H4 (cell line): ENCODE measurements at regions not wholly inside any gene's neighbourhood (a gene's known extent, or its start where the extent isn't known, plus 50 kb on each side); places are given as distances from the start of the nearest gene placed in this dataset.

Source experiments
- DNase-seq: peaks from one replicate; pipeline ENCODE4 v3.0.0-alpha.2; 2015; ENCODE audit warnings: low spot score

DNA sequence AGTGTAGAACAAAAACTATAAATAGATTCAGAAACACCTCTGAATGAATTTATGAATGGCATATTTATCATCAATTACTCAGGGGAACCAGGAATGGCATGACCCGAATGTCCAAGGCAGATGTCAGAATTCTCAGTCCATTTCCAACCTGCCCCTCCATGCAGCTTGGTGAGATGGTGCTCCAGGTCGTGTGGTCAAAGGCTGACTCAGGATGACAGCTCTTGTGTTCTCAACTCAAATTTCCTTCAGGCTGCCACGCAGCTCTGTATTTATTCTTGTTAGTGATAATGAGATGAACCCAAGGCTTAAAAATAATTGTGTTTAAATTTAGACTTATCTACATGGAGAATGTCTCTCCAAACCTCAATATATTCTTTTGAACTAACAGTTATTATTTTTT, 146.9 kb downstream of the METTL4 start:
- no peak for DNase-seq

DNA sequence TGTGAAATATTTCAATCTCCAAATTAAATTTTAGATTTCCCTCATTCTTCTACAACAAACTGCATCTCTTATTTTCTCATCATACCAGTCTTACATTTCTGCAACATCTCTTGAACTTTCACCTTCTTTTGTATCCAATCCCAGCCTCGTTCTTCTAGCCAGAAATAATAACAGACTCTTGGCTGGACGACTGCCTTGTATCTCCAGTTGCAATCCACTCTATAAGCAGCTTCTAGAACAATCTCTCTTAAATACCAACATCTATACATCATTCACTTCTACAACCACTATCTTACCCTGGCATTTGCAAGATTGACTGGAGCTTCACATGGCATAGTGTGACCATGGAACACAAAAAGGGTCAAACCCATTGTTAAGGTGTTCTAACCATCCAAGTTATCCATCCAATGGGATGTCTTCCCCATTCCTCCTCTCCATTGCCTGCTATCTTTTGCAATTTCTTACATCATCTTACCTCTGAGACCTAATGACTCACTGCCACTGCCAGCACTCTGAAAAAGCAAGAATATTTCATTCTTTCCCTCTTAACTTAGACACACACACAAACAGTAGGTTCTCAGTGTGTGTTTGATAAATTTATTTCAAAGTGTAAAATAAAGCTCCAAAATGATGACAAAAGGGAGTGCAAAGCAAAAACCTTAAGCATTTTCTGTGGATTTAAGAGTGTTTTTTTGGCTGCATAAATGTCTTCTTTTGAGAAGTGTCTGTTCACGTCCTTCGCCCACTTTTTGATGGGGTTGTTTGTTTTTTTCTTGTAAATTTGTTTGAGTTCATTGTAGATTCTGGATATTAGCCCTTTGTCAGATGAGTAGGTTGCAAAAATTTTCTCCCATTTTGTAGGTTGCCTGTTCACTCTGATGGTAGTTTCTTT, 145.6 kb downstream of the METTL4 start:
- no peak for DNase-seq

DNA sequence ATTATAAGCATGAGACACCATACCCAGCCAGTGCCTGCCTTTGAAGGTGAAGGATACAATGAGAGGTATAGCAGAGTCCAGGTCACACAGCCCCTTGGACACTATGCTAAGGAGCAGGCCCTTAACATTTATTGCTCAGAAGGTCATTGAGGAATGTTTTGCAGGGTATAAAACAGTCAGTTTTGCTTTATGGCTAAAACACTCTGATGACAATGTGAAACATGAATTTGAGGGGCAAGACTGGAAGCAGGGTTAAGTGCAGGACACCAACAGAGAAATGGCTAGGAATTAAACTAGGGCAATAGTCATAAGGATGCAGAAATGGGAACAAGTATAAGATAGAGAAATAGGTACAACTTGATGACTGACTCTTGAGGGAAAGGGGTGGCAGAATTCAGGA, 141.1 kb downstream of the METTL4 start:
- no peak for DNase-seq

DNA sequence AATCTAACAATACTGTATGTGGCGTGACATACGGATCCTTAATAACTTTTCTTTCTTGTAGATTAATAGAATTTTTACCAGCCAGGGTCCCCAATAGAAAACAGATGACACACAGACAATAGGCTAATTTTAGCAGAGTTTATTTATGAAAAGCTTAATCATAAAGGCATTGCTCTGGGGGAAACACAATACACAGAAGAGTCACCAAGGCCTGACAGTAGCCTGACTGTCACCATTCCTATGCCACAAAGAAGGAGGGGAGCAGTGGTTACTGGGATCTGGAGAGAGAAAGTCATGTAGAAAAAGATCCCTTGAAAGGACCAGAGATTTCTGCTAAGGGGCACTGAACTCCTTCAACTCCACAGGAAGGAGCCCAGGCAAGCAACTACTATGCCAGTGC, 139.5 kb downstream of the METTL4 start:
- DNase-seq = no peak

DNA sequence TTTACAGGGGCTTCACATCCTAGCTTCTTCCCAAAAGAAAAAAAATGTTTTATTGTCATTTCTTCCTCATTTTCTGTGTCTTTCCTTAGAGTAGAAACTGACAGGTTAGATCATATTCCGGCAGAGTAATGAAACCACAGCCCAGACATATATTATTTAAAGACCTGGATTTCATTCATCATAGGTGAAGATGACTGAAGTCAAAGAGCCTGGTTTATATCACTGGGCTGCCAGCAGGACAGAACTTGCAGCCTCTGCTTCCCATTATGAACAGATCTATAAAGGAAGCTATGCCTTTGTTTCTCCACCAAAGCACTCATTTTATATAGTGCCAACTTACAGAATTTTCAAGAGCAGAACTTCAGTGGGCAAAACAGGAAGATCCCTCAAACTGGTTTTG, 137.9 kb downstream of the METTL4 start:
- DNase-seq = no peak

DNA sequence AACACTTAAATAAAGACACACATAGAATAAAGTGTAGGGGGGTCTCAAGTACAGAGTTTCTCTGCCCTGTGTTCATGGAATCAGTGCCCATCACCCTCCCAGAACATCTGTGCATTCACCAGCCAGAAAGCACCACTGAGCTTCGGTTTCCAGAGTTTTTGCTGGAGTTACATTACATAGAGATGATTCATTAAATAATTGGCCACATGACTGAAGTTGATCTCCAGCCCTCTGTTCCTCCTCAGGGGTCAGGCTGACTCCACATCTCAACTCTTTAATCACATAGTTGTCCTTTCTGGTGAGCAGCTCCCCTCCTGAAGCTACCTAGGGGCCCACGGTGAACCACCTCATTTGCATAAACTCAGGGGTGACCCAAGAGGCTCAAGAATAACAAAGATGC, 129.8 kb downstream of the METTL4 start:
- DNase-seq = no peak

DNA sequence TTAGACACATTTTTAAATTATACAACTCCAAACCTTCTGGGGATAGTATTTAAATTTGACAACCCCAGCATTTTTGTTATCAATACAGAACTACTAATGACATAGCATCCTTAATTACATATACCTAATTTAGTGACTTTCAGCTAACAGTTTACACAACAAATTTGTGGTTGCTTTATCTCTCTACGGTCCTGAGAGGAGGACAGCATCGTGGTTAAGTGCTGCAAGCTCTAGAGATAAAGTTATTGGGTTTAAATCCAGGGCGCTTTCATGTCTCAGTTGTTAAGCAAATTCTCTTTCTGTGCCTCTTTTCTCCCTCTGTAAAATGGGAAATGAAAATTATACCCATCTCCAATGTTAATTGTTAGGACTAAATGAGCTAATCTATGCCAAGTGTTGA, 129.3 kb downstream of the METTL4 start:
- no peak for DNase-seq

DNA sequence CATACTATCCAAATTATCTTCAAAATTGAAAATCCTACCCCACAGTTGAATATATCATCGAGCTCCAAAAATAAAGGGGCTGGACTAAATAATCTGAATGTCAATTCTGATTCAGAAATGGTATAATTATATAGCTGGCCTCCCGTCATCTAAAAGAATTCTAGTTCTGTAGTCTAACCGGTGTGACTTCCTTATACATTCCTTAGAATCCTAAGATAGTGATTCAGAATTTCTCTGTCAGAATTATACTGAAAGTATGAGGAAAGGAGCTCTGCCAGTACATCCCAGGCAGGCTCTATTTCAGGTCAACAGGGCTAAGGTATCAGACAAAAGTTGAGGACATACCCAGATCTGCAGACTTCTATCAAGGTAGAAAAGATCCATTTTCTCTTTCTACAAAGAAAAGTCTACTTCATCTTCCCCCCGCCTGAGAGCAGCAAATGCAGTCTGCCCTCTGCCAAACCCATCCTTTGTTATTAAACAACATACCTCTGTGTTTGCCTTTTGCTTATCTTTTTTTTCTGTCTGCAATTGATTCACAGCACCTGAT, 128.5 kb downstream of the METTL4 start:
- DNase-seq = no peak

DNA sequence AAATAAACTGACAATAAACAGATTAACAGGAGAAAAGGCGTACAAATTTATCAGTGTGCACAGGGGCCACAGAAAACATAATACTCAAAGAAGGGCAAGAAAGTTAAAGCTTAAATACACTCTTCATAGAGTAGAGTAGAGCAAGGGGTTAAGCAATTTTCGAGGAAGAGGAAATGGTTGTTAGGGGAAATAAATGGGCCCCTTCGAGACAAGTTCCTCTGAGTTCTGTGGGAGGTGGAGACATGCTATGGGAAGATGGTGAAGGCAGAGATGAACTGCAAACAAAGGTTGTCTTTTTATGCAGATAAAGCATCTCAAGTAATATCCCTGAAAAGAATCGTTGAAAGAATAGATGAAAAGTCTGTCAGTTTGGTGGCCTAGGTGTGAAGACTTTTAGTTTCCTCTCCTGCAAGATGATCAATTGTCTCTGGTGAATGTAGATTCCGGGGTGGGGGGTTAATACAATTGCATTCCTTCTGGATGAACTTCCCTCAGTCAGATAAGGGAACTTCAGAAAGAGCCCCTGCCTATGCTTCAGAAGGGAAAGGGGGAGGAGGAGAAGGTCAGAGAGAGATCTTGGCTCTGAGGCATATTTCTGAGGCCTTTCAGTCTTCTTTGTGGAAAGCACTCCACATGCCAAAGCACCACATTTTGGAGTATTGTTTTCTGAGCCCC, 127.0 kb downstream of the METTL4 start:
- DNase-seq = no peak

DNA sequence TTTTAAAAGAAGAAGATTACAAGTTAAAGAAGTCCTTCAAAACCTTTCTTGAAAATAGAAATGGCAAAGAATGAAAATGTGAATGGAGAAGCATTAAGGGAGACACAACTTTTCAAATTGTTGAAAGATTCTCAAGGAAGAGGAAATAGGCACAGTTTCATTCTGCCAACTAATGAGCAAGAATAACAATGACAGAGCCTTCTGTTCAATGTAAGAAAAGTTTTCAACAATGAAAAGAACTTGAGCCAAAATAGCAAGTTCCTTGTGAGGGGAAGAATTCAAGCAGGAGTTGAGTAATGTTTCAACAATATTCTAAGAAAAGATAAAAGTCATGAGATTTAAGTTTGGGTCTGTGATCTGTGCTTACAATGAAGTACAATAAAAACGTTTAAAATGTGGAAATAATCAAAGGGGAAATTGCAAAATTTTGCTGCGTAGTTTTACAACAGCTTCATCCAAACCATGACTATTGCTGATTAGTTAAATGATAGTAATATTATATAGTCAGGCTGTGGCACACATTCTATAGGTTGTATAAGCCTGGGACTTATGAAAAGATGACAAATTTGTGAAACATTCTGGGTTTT, 122.6 kb downstream of the METTL4 start:
- DNase-seq = no peak

DNA sequence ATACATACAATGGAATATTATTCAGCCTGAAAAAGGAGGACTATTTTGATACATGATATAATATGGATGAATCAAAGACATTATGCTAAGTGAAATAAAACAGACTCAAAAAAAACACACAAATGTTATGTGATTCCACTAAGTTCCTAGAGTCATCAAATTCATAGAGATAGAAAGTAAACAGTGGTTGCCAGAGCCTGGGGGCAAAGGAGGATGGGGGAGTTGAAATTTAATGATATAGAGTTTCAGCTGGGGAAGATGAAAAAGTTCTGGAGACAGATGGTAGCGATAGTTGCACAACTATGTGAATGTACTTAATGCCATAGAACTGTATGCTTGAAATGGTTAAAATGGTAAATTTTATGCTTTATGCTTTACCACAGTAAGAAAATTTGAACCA, 119.7 kb downstream of the METTL4 start:
- no peak for DNase-seq

DNA sequence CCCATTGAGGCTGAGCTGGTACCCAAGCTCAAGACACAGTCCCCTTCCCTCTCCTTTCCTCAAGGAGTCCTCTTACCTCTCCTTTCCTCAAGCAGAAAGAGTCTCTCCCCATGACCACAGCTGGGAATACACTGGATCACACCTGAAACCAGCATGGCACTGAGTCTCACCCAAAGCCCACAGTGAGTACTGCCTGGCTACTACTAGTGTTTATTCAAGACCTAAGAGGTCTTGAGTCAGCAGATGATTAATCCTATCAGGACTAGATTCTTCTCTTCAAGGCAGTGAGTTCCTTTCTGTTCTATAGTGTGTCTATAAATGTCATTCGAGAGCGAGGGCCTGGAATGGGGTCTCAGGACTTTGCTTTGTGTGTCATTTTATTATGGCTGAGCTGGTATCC, 111.4 kb downstream of the METTL4 start:
- no peak for DNase-seq

DNA sequence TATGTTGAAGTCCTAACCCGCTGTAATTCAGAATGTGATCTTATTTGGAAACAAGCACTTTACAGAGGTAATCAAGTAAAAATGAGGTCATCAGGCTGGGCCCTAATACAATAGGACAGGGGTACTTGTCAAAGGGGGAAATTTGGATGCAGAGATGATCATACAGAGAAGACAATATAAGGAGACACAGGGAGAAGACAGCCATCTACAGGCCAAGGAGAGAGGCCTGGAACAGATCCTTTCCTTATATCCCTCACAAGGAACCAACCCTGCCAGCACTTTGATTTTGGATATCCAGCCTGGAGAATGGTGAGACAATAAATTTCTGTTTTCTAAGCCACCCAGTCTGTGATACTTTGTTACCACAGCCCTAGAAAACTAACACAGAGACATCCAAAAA, 104.3 kb downstream of the METTL4 start:
- no peak for DNase-seq

DNA sequence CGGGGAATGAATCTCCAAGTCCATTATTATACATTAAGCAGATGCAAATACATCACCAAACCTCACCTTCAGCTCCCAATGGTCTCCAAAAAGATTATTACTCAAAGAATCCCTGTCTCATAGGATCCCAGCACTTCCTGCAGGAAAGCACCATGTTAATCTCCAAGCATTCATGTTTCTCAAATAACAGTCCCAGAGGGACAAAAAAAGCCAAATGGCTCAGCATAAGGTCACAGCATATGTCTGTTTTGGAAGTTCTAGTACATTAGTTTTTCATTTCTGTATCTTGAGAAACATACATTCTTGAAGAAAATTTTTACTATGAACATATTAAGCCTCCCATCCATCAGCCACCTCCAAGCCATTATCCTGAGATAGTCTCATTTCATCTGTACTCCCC, 103.3 kb downstream of the METTL4 start:
- DNase-seq = no peak

DNA sequence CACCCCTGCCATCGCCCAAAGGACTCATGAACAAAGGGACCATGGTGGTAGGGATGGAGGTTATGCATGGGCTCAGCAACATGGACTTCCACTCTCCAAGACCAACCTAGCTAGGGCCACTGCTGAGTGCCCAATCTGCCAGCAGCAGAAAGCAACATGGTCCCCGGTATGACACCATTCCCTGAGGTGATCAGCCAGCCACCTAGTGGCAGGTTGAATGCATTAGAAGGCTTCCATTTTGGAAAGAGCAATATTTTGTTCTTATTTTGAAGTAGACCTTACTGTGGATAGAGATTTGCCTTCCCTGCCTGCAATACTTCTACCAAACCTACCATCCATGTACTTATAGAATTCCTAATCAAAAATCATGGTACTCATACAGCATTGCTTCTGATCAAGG, 99.8 kb downstream of the METTL4 start:
- peak; percentile 22 for DNase-seq

DNA sequence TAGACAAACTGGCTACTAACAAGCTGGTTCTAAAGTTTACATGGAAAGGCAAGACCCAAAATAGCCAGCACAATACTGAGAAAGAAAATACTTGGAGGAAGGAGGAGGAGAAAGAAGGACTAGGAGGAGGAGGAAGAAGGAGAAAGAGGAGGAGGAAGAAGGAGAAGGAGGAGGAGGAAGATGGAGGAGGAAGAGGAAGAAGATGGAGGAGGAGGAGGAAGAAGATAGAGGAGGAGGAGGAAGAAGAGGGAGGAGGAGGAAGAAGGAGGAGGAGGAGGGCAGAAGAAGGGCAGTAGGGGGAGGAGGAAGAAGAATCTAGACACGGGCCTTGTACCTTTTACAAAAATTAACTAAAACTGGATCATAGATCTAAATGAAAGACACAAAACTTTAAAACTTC, 92.6 kb downstream of the METTL4 start:
- no peak for DNase-seq

DNA sequence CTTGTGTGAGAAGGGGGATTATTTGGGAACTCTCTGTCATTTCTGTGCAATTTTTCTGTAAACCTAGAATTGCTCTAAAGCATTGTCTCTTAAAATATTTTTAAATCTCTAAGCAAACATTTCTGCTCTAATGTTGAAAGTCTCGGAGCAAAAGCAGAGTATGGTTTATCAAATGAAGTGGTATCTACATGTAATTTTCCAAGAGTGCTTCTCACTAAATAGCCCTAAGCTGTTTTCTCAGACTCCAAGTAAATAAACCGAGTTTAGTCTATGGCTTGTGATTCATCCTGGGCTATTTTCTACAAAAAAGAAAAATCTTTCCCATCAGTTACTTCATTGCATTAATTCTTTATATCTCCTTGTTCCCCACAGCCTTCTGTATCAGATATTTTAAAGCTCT, 90.8 kb downstream of the METTL4 start:
- peak; percentile 78 for DNase-seq

DNA sequence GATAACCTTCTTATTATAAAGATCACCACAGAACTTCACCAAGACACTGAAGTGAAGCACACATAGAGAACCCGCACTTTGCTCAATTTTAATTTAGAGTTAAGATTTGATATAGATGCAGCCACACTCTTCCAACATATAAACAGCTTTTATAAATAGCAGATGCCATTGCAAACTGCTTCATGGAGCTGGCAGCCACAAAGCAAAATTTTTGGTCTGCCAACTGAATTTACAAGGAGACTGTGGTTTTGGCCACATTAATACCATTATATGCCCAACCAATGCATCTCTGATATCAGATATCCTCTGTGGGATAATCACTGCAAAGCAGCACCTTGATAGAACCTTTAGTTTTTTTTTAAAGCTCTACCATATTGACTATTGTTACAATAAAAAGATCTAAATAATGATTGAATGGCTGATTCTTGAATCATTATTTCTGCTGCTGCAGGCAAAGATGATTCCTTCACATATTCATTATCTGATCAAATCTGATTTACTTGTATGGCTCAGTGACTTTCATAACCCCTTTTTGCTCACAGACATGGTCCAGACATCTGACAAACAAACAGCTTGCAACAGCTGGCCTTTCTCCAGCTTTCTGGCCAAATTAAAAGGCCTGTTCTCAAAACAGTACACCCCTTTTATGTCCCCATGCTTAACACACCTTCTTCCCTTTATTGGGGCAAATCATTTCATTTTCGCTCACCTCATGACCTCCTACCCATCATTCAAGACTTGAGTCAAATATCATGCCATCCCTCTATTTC, 88.4 kb downstream of the METTL4 start:
- peak; percentile 65 for DNase-seq

DNA sequence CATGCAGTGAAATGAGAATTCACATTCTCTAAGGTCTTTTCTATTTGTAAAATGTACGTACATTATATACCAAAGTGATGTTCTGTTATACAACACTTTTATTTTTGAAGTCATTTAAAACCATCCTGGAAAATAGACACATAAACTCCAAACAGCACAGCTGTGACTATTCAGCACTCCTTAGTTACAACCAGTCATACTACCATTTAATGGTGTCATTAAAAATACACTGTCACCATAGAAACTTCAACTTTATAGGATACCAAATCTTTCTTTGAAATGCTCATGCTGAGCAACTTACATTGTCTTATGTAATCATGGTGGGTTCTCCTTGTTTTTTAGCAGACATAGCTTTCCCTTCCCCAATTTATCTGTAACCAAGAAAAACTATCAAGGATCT, 85.3 kb downstream of the METTL4 start:
- DNase-seq = no peak

DNA sequence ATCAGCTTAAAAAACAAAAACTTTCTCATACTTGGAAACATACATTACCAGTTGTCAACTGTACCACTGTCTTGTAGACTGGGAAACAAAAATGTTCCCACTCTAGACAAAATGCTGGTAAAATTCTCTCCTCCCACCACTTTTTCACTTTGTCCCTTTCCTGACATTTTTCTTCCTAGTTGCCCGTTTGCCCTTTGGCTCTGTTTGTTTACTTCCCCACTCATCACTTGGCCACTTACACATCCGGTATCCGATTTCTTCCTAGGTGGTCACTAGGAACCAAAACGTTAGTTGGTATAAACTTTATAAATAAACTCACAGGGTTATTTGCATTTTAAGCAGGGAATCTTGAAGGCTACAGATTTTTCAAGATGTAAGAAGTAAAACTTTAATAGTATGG, 84.9 kb downstream of the METTL4 start:
- DNase-seq = peak; percentile 67
